AG04449 (cell line): ENCODE measurements at regions not wholly inside any gene's neighbourhood (a gene's known extent, or its start where the extent isn't known, plus 50 kb on each side); places are given as distances from the start of the nearest gene placed in this dataset.

Experiments used
- CTCF ChIA-PET: fragments of 350-600 bp; formaldehyde crosslinking; extraction: SDS; loops from one replicate; lab custom pipeline; 2021; ENCODE audit warnings: antibody characterized with exemption; lab: Yijun Ruan, JAX
- POLR2A ChIA-PET: fragments of 400-600, 350-600 bp; formaldehyde crosslinking; extraction: SDS; loops from one replicate; lab custom pipeline; 2020; ENCODE audit warnings: antibody characterized with exemption, inconsistent platforms; lab: Yijun Ruan, JAX
- DNase-seq: peaks from one replicate; pipeline ENCODE4 v3.0.0-alpha.2; 2010; ENCODE audit warnings: low read depth, low spot score
- H3K4me3 ChIP-seq: 2 replicates; pipeline ENCODE4 v1.5.1; 2011; ENCODE audit warnings: low read depth, mild to moderate bottlenecking, control low read depth, low read length
- TF ChIP-seq, protein P1 (sequence below): IDR thresholded peaks from one replicate; pipeline ENCODE4 v1.5.1; 2011; ENCODE audit warnings: mild to moderate bottlenecking, moderate library complexity, low read length, control low read depth, inconsistent platforms; ENCODE audit not compliant: insufficient read depth; ENCODE audit errors: missing control alignments

DNA sequence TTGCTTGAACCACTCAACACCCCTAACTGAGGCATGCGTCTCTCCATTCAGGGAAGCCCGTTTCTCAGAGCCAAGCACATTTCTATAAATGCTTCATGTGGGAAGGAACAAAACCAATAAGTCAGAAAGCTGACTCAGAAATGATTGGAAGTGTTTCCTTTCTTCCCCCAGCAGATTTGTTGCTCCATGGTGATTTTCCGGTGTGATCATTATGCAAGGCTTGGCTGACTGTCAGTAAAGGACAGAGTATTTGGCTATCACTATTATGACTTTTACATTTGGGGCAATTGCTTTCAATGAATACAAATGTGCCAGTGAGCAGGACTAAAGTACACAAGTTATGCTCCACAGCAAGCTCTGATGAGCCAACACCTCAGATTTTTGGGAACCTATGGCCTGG, 53.3 kb upstream of the ZC3H11B start:
- TF ChIP-seq, protein P1, sequence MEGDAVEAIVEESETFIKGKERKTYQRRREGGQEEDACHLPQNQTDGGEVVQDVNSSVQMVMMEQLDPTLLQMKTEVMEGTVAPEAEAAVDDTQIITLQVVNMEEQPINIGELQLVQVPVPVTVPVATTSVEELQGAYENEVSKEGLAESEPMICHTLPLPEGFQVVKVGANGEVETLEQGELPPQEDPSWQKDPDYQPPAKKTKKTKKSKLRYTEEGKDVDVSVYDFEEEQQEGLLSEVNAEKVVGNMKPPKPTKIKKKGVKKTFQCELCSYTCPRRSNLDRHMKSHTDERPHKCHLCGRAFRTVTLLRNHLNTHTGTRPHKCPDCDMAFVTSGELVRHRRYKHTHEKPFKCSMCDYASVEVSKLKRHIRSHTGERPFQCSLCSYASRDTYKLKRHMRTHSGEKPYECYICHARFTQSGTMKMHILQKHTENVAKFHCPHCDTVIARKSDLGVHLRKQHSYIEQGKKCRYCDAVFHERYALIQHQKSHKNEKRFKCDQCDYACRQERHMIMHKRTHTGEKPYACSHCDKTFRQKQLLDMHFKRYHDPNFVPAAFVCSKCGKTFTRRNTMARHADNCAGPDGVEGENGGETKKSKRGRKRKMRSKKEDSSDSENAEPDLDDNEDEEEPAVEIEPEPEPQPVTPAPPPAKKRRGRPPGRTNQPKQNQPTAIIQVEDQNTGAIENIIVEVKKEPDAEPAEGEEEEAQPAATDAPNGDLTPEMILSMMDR, result no peak
- ChIA-PET POLR2A (no interaction called here), CTCF (interaction anchor here (1.3 kb wide), 1 partner anchor 146 kb away, joined by 3 read pairs; no protein-coding TSS in a partner anchor)
- no peak overlapping the region for H3K4me3 ChIP-seq
- no peak for DNase-seq

DNA sequence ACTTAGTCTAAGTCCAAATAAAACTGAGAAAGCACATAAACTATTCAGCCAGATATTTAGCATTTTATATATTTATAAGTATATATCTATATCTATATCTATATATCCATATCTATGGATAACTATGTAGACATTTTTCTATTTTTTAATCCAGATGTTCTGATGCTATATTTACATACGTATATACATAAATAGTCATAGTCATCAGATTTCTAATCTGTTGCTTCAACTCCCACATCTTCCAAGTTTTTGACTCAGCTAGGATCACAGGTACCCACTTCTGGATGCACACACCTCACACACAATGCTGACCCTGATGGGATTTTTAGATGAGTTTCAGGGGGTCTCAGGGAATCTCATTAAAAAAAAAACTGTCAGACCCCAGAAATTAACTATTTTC, 52.2 kb upstream of the ZC3H11B start:
- H3K4me3 ChIP-seq, result no peak overlapping the region
- CTCF ChIA-PET, result interaction anchor here (0.9 to 1.3 kb wide), 2 partner anchors 145 to 148 kb away, joined by 3 read pairs; no protein-coding TSS in a partner anchor
- DNase-seq, result no peak
- POLR2A ChIA-PET, result no interaction called here
- TF ChIP-seq, protein P1, result no peak

DNA sequence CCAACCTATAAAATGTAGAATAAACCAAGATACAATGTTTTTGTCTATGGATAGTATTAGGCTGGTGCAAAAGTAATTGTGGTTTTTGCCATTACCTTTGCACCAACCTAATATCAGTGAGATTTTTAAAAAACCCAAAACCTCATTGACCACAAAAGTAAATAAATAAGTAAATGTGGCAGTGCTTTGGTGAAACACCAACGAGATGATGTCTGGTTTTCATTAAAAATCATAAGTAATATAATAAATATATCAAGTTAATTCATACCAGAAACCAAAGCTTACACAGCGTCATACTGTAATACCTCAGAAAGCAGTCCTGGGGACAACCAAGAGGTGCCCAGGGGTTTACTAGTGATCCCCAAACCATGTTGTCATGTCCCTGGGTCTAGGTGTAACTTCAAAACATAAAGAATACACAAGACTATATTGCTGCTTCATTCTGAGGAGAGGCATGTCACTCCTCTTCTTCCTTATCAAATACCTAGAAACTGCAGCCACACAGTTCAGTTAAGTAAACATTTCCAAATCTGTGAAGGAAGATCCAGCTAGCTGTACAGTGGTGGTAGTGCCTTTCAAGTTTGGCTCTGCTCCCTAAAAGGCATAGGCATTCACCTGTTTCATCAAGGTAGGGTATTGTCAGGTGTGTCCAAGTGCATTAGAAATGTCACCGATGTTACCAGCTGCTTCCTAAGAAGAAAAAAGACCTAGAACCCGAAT, 51.6 kb upstream of the ZC3H11B start:
- TF ChIP-seq, protein P1, result no peak
- ChIA-PET POLR2A (no interaction called here), CTCF (interaction anchor here (0.9 to 1.3 kb wide), 2 partner anchors 146 to 148 kb away, joined by 3 read pairs; no protein-coding TSS in a partner anchor)
- no peak for DNase-seq
- H3K4me3 ChIP-seq, result no peak overlapping the region
